CD4-positive, alpha-beta T cell treated with Interleukin-10 for 1 hour (primary cell): ENCODE measurements at regions not wholly inside any gene's neighbourhood (a gene's known extent, or its start where the extent isn't known, plus 50 kb on each side); places are given as distances from the start of the nearest gene placed in this dataset.

Experiments used
- DNase-seq: peaks from one replicate; pipeline ENCODE4 v3.0.0-alpha.2; 2020

- no peak for DNase-seq
Measured at GRCh38 chr13:73272831-73273230, 214.0 kb downstream of the KLF5 start.

- DNase-seq, result no peak
Measured at GRCh38 chr13:73268306-73268705, 209.5 kb downstream of the KLF5 start.

GRCh38 chr13:73266640-73267180 lies 207.9 kb downstream of the KLF5 start:
- DNase-seq, result no peak

GRCh38 chr13:73262862-73263627 lies 204.2 kb downstream of the KLF5 start:
- no peak for DNase-seq

GRCh38 chr13:73261739-73262216 lies 203.0 kb downstream of the KLF5 start:
- no peak for DNase-seq

GRCh38 chr13:73259061-73260017 lies 200.5 kb downstream of the KLF5 start:
- no peak for DNase-seq

GRCh38 chr13:73258406-73258805 lies 199.6 kb downstream of the KLF5 start:
- DNase-seq, result no peak

GRCh38 chr13:73254827-73255226 lies 196.0 kb downstream of the KLF5 start:
- no peak for DNase-seq

GRCh38 chr13:73251626-73252265 lies 192.9 kb downstream of the KLF5 start:
- DNase-seq, result no peak

GRCh38 chr13:73250061-73250460 lies 191.3 kb downstream of the KLF5 start:
- no peak for DNase-seq

- DNase-seq, result no peak
Measured at GRCh38 chr13:73248711-73249580, 190.1 kb downstream of the KLF5 start.

GRCh38 chr13:73248154-73248553 lies 189.3 kb downstream of the KLF5 start:
- no peak for DNase-seq

- no peak for DNase-seq
Measured at GRCh38 chr13:73245246-73245645, 186.4 kb downstream of the KLF5 start.

- no peak for DNase-seq
Measured at GRCh38 chr13:73244467-73244866, 185.7 kb downstream of the KLF5 start.

- DNase-seq, result no peak
Measured at GRCh38 chr13:73242515-73243015, 183.8 kb downstream of the KLF5 start.

GRCh38 chr13:73240193-73240592 lies 181.4 kb downstream of the KLF5 start:
- no peak for DNase-seq

GRCh38 chr13:73235385-73235784 lies 176.6 kb downstream of the KLF5 start:
- no peak for DNase-seq

GRCh38 chr13:73231471-73231870 lies 172.7 kb downstream of the KLF5 start:
- DNase-seq, result no peak

GRCh38 chr13:73230716-73231115 lies 171.9 kb downstream of the KLF5 start:
- DNase-seq, result peak; percentile 21

GRCh38 chr13:73228546-73228945 lies 169.7 kb downstream of the KLF5 start:
- peak; percentile 37 for DNase-seq

GRCh38 chr13:73225990-73226389 lies 167.2 kb downstream of the KLF5 start:
- DNase-seq, result no peak

- no peak for DNase-seq
Measured at GRCh38 chr13:73224703-73225102, 165.9 kb downstream of the KLF5 start.
